ENCODE measurements at regions not wholly inside any gene's neighbourhood (a gene's known extent, or its start where the extent isn't known, plus 50 kb on each side); places are given as distances from the start of the nearest gene placed in this dataset.

DNA sequence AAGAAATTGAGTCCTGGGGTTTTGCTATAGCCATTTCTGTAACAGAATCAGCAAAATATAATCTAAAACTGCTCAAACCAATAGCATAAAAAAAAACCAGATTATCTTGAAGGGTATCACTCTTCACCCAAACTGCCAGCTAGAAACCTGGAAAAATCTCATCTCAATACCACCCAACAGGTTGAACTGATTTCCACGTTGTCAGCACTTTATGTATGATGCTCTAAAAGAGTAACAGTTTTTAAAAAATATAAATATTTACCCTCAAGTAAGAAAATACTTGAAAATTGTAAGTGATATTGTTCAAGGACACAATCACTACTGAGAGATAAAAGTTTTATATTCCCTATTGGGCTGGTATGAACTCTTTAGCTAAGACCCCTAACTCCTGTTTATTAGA is 451.3 kb downstream of the EPHA3 start:
- TF ChIP-seq, protein P1, sequence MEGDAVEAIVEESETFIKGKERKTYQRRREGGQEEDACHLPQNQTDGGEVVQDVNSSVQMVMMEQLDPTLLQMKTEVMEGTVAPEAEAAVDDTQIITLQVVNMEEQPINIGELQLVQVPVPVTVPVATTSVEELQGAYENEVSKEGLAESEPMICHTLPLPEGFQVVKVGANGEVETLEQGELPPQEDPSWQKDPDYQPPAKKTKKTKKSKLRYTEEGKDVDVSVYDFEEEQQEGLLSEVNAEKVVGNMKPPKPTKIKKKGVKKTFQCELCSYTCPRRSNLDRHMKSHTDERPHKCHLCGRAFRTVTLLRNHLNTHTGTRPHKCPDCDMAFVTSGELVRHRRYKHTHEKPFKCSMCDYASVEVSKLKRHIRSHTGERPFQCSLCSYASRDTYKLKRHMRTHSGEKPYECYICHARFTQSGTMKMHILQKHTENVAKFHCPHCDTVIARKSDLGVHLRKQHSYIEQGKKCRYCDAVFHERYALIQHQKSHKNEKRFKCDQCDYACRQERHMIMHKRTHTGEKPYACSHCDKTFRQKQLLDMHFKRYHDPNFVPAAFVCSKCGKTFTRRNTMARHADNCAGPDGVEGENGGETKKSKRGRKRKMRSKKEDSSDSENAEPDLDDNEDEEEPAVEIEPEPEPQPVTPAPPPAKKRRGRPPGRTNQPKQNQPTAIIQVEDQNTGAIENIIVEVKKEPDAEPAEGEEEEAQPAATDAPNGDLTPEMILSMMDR (IDR thresholded peaks at IDR 0.05; ENCODE audit: extremely low read depth in 1 of 2, insufficient read depth in 1 of 2, low read depth in 1 of 2, low read length in 2 of 2), result no peak
- TF ChIP-seq MYC (IDR thresholded peaks at IDR 0.05; ENCODE audit: low read depth, low read length), result no peak
- TF ChIP-seq GATA2 (IDR thresholded peaks at IDR 0.05; ENCODE audit: insufficient read depth, insufficient read length, low read depth, low read length), result no peak
- no peak for TF ChIP-seq FOS (IDR thresholded peaks at IDR 0.05; ENCODE audit: borderline replicate concordance, insufficient read depth, low read length)
- no peak for TF ChIP-seq POLR2A (IDR thresholded peaks at IDR 0.05; ENCODE audit: low read depth, low read length)
- no peak for TF ChIP-seq EZH2 (IDR thresholded peaks at IDR 0.05; ENCODE audit: borderline replicate concordance, low read depth, low read length, severe bottlenecking)
- no peak for TF ChIP-seq JUN (IDR thresholded peaks at IDR 0.05; ENCODE audit: borderline replicate concordance, insufficient read depth, insufficient read length, low read depth)
- TF ChIP-seq POLR2AphosphoS5 (IDR thresholded peaks at IDR 0.05; ENCODE audit: insufficient read depth, low read depth, low read length), result no peak
- TF ChIP-seq, protein P2, sequence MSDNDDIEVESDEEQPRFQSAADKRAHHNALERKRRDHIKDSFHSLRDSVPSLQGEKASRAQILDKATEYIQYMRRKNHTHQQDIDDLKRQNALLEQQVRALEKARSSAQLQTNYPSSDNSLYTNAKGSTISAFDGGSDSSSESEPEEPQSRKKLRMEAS (IDR thresholded peaks at IDR 0.05; ENCODE audit: insufficient read depth, insufficient read length), result no peak
- no peak for DNase-seq (ENCODE audit: low read depth, low spot score)
- H3K4me2 ChIP-seq (ENCODE audit: insufficient read depth, low read length), result no peak overlapping the region
- no peaks in the 10 kb centered on the region for H4K20me1 ChIP-seq (replicated peaks; ENCODE audit: control insufficient read depth, extremely low read depth, insufficient read depth, low read length)
- dilution Hi-C loops (cut with MboI; ENCODE audit: extremely low pct_ligation_motif_present, low sequenced_read_pairs), result no loop called here
- H3K36me3 ChIP-seq (ENCODE audit: control insufficient read depth in 2 of 2, extremely low read depth in 1 of 2, insufficient read depth in 2 of 2, low read length in 2 of 2), result no peaks in the 10 kb centered on the region
- no peak overlapping the region for H2AFZ ChIP-seq (ENCODE audit: low read depth, low read length)
- POLR2A ChIA-PET, result no interaction called here
- no peaks in the 10 kb centered on the region for H3K27me3 ChIP-seq (ENCODE audit: control insufficient read depth in 2 of 2, insufficient read depth in 2 of 2, low read length in 2 of 2)
- no peaks in the 10 kb centered on the region for H3K4me1 ChIP-seq (ENCODE audit: control insufficient read depth, extremely low read depth, insufficient read depth, low read length)
- CTCF ChIA-PET, result no interaction called here
- intact Hi-C loops (cut with micrococcal nuclease), result no loop called here
- H3K9ac ChIP-seq (replicated peaks; ENCODE audit: extremely low read depth, insufficient read depth, low read length), result no peak overlapping the region
- peaks cover 2% of the 10 kb centered on the region for H3K9me3 ChIP-seq (replicated peaks; ENCODE audit: control insufficient read depth, insufficient read depth, low read length)
- H3K4me3 ChIP-seq (replicated peaks in 1 of 3; ENCODE audit: insufficient read depth in 1 of 3, low read depth in 1 of 3, low read length in 3 of 3), result no peak overlapping the region
- no peak overlapping the region for H3K27ac ChIP-seq (ENCODE audit: insufficient read depth, low read depth, low read length)
- no peaks in the 10 kb centered on the region for H3K9me1 ChIP-seq (replicated peaks; ENCODE audit: control insufficient read depth, extremely low read depth, insufficient read depth, low read length)
- FAIRE-seq, result no peak
- no TSS peak for BruUV-seq (replicated peaks)
- H3K79me2 ChIP-seq (ENCODE audit: control insufficient read depth, insufficient read depth, low read length), result no peaks in the 10 kb centered on the region

All from endothelial cell of umbilical vein (primary cell).